ENCODE measurements at regions not wholly inside any gene's neighbourhood (a gene's known extent, or its start where the extent isn't known, plus 50 kb on each side); places are given as distances from the start of the nearest gene placed in this dataset.

- DNase-seq: no peak
These were observed 80.1 kb downstream of the IRF2BPL start for GRCh38 chr14:76948213-76948947.

- no peak for DNase-seq
These were observed 80.7 kb downstream of the IRF2BPL start for GRCh38 chr14:76947838-76948184.

- peak; percentile 91 for DNase-seq
These were observed 81.2 kb downstream of the IRF2BPL start for GRCh38 chr14:76947078-76947837.

DNA sequence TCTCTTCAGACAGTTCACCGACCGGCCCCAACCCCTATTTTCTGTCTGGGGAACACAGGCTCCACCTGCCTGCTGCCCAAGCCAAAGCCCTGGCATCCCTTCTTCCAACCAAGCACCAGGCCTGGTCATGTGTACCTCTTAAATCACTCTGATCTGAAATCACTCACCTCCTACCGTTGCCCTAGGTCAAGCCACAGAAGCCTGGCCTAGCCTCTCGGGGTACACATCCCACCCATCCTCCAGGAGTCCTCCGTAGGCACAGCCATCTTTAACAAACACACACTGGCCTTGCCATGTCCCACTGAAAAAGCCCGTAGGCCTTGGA, 81.8 kb downstream of the IRF2BPL start:
- DNase-seq: no peak

- no peak for DNase-seq
These were observed 85.4 kb downstream of the IRF2BPL start for GRCh38 chr14:76943072-76943471.

DNA sequence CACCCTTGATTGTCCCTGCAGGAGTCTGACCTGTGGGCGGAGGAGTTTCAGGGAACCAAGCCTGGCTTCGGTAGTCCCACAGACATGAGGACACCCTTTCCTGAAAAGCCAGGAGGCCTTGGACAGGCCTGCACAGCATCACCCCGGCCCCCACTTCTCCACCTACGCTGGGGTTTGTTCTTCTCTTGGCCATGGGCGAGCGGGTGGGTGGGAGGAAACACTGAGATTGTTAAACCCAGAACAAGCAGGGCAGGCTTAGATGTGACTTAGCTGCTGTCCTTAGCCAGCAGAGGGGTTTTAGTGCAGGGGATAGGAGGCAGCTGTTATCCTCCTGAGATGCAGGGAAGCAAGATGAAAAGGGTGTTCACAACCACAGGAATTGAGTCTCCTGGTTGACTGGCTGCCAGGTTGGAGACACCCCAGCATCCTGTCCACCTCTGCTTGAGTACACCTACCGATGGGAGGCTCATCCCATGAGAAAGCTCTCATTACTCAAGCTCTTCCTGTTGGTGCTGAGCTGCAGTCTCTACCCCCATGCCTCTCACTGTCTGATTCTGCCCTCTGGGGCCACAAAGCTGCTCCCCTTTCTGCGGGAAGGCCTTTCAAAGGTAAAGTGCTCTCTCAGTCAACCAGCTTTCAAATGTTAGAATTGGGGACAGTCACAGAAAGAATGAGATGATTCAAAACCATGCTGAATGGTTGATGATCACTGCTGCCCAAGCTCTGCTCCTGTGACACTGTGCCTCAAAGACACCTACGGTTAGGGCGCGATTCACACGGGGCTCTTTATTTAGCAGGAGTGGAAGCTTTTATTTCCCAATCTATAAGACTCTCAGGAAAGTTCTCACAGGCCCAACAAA, 86.3 kb downstream of the IRF2BPL start:
- DNase-seq: no peak

- DNase-seq: no peak
These were observed 87.0 kb downstream of the IRF2BPL start for GRCh38 chr14:76941544-76941943.

- no peak for DNase-seq
These were observed 88.3 kb downstream of the IRF2BPL start for GRCh38 chr14:76940021-76940760.

GRCh38 chr14:76939015-76939742, 89.3 kb downstream of the IRF2BPL start:
- no peak for DNase-seq

DNA sequence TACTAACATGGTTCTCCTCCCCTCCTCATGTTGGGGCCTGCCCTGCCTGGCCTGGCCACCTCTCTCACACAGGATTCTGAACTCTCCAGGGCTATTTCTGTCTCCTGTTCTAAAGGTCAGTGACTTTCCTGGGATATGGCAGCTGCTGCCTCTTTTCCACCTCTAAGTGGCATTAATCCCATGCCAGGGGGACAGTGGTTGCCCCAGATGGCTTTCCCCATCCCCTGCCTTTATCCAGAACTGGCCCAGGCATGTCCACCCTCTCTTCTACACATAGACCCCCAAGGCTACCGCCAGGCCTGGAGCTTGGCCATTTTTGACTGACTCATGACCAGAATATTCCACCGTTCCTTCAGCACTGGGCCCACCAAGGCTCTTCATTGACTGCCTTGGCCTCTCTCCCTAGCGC, 90.4 kb downstream of the IRF2BPL start:
- DNase-seq: no peak

GRCh38 chr14:76937181-76938091, 91.1 kb downstream of the IRF2BPL start:
- peak; percentile 86 for DNase-seq

- DNase-seq: no peak
These were observed 92.0 kb downstream of the IRF2BPL start for GRCh38 chr14:76936483-76936882.

DNA sequence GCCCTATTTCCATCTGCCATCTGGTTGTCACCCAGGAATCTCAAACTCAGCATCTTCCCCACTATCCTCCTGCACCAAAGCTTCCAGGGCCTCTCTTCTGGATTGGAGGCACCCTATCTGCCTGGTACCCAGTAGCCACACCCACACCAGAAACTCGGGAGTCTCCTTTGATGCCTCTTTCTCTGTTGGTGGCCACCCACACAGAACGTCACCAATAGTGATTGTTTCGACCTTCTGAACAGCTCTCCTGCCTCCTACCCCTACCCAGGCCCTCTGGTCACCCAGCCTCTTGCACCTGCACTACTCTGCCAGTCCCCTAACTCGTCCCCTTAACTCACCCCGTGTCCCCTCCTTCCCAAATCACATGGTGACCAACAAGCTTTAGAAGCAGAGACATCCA, 95.0 kb downstream of the IRF2BPL start:
- DNase-seq: no peak

DNA sequence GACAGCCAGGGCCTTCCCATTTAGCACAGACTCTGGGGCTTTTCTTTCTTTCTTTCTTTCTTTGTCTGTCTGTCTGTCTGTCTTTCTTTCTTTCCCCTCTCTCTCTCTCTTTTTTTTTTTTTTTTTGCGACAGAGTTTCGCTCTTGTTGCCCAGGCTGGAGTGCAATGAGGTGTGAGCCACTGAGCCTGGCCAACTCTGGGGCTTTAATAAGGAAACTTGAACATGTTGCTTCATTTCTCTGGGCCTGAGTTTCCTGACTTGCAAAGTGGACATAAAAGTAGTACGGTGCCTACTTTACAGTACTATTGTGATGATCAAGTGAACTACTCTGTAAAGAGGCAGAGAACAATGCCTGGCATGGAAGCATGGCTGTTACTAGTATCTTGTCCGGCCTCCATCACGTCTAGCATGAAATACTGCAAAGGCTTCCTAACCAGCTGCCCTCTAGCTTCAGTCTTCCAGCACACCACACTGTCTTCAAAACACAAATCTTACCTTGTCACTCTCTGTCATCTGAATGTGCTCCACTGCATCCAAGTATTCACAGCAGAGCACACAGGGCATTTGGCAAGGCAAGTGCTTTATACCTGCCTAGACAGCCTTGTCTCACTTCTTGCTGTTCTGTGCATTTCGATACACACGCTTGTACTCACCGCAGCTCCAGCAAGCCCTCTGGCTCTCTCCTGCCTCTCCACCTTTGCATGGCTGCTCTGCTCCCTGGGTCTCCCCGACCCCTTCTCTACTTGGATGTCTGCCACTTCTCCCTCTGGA, 96.7 kb downstream of the IRF2BPL start:
- DNase-seq: no peak

DNA sequence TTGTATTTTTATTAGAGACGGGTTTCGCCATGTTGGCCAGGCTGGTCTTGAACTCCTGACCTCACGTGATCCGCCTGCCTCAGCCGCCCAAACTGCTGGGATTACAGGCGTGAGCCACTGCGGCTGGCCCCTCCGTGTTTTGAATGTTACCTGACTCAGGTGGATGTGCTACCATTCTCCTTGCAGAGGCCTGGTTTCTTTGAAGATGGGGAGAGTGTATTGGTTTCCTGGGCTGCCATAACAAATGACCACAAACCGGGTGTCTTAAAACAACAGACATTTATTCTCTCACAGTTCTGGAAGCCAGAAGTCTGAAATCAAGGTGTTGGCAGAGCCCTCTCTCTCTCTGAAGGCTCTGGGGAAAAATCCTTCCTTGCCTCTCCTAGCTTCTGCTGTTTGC, 98.0 kb downstream of the IRF2BPL start:
- no peak for DNase-seq

GRCh38 chr14:76929927-76930326, 98.6 kb downstream of the IRF2BPL start:
- DNase-seq: no peak

DNA sequence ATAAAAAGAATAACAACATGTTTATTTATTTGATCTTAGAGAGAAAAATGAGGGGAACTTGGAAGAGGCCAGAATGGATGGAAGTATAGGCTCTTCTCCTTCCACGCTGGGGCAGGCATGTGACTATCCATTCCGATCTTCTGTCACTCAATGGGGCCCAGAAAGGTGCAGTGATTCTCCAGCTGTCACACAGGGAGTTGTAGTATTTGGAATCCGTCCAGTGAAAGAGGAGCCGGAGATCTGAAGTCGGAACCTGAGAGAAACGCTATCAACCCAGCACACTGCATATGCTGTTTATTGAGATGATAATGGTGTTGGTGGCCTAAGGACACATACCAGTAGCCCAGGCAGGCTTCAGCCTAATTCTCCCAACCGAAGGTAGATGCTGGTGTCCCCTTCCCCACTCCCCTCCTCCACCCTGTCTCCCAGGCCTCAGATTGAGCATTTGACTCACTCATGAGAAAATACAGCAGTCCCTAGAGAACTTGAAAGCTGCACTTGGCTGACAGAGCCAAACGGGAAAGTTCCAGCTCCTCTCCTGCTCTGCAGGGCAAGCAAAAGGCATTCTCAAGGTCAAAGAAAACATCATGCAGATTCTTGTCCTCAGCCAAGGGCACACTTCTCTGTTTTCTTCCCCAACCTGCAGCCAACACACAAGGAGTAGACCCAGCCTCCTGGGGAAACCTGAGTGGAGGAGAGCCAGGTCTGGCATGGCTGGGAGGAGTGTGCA, 100.4 kb downstream of the IRF2BPL start:
- DNase-seq: no peak

- DNase-seq: no peak
These were observed 100.5 kb downstream of the LRRC74A start for GRCh38 chr14:76926521-76927251.

- DNase-seq: no peak
These were observed 98.9 kb downstream of the LRRC74A start for GRCh38 chr14:76925097-76925441.

All from NCI-H524 treated with DMSO at 0.1 percent for 48 hours (cell line).